Lung microvascular endothelial cell (primary cell): ENCODE measurements at regions not wholly inside any gene's neighbourhood (a gene's known extent, or its start where the extent isn't known, plus 50 kb on each side); places are given as distances from the start of the nearest gene placed in this dataset.
"Not testable (repeated sequence)": the region's sequence is repeated elsewhere in the genome, so short reads cannot be mapped to it uniquely, and the experiment has no call there.

ENCODE experiments used
- DNase-seq, 2 donors: peaks; one replicate each; pipeline versions ENCODE4 v3.0.0 to v3.0.0-alpha.2; 2010; ENCODE audit warnings: low read depth in 2 of 2

- no peak for DNase-seq
Measured at GRCh38 chr7:124643311-124643811, 122.2 kb downstream of the GPR37 start.

GRCh38 chr7:124635416-124635815, 130.2 kb downstream of the GPR37 start:
- DNase-seq = no peak

GRCh38 chr7:124633740-124634139, 131.9 kb downstream of the GPR37 start:
- DNase-seq = no peak

DNA sequence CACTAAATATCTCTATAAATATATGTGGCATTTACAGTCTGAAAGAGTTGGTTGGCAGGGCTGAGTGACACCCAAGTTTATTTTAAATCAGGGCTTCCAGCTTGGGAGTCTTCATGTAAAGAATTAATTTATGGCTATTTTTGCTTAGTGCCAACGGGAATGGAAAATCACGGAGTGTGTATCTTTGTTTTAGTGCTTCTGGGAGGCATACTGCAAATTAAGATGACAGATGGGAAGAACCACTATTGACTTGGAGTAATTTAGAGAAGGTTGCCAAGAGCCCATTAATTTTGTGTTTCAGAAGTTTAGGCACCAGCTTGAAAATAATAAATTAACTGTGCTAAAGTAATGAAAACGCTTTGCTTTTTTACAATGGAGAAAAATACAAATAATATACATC, 135.2 kb downstream of the GPR37 start:
- DNase-seq = no peak

GRCh38 chr7:124618871-124619270, 146.7 kb downstream of the GPR37 start:
- no peak for DNase-seq

- not testable (repeated sequence) for DNase-seq
Measured at GRCh38 chr7:124618051-124618450, 147.5 kb downstream of the GPR37 start.

- no peak for DNase-seq
Measured at GRCh38 chr7:124603066-124603465, 162.5 kb downstream of the GPR37 start.

DNA sequence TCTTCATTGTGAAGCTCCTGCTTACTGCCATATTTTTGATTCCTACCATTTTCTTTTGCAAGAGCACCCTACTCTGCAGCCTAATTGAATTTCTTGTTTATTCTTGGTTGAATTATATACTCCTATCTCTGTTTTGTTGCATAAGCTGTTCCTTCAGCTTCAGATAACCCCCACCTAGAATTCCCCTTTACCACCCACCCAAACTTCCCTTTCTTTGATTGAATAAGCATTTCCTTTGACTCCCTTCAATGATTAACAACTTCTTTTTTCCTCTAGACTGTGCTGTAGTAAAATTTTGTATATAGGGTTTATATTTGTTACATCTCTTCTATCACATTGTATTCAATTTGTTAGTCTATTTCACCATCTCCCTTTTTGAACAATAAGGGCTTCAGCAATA, 168.1 kb downstream of the GPR37 start:
- DNase-seq = no peak

DNA sequence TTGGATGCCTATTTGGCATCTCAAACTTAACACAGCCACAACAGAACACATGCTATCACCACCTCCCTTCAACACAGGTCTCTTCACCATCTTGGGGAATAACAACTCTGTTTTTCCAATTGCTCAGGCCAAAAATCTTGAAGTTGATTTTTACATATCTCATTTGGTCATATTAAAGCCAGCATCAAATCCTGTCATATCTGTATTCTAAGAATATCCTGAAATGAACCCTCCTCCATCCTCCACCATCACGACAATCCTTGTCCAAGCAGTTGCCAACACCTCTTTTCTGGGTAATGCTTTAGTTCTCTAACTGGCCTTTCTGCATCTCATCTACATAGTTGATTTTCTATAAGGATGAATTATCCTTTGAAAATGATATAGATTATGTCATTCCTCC, 168.7 kb downstream of the GPR37 start:
- no peak for DNase-seq

- no peak for DNase-seq
Measured at GRCh38 chr7:124590814-124591213, 174.8 kb downstream of the GPR37 start.

- DNase-seq = no peak
Measured at GRCh38 chr7:124577256-124577655, 188.3 kb downstream of the GPR37 start.

- DNase-seq = no peak
Measured at GRCh38 chr7:124575176-124575575, 190.4 kb downstream of the GPR37 start.

DNA sequence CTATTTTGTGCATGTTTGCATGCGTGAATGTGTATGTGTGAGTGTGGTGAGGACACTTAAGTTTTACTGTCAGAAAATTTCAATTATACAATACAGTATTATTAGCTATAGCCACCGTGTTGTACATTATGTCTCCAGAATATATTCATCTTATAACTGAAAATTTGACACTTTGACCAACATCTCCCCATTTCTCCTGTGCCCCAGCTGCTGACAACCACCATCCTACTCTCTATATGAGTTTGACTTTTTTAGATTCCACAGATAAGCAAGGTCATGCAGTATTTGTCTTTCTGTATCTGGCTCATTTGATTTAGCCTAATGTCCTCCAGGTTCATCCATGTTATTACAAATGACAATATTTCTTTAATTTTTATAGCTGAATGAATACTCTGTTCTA, 195.0 kb downstream of the GPR37 start:
- DNase-seq = no peak

GRCh38 chr7:124566583-124566982, 199.0 kb downstream of the GPR37 start:
- peak in 1 of 2 donors; percentile 32 for DNase-seq

GRCh38 chr7:124557587-124557986, 208.0 kb downstream of the GPR37 start:
- DNase-seq = no peak

- no peak for DNase-seq
Measured at GRCh38 chr7:124557101-124557500, 208.5 kb downstream of the GPR37 start.

DNA sequence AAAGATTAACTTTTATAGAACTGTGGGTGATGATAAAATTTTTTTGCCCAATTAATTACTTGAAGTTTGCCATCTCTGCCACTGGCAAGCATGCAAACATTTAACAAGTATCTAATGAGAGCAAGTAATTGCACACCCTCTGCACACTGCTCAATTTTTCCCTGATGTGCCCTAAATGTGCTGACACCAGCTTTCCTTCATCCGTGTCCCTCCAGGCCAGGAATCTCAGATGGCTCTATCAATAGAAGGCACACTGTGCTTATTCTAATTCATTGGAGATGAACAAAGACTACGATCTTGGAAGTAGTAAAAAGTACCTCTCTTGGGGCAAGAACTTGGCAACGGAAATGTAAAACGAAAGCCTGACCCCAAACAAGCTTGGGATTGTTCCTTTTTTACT, 212.1 kb downstream of the GPR37 start:
- DNase-seq = no peak

- no peak for DNase-seq
Measured at GRCh38 chr7:124552217-124552616, 213.4 kb downstream of the GPR37 start.

DNA sequence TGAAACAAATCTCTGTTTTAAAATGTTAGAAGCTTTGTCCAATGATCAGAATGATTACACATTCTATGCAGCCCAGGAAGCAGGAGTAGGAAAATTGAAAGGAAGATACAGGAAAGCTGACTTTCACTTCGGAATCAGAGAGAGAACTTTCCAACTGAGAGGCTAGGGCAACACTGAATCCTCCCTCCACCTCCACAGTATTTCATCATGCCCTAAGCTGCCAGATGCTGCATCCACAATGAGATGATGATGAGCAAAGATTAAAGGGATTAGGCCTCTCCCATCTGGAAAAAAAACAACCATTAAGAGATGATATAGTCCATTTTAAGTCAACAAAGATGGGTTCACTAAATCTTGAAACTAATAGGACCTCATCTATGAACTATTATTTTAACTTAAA, 215.6 kb downstream of the GPR37 start:
- DNase-seq = no peak

DNA sequence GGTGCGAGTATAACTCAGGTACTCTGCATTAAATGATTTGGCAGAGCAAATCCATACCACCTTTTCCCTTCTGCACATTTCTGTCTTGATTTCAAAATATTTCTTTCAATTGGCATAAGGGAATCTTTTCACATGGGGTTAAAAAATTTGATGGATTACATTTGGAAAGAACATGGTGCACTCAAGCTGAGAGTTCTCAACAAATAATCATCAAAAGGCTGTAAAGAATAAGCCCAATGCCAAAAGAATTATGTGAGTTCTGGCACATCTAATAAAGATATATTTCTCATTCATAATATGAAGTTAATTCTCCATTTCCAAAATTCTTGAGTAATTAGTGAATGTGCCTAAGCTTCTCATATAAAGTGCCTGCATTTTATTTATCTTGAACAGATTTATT, 223.1 kb downstream of the GPR37 start:
- DNase-seq = no peak

DNA sequence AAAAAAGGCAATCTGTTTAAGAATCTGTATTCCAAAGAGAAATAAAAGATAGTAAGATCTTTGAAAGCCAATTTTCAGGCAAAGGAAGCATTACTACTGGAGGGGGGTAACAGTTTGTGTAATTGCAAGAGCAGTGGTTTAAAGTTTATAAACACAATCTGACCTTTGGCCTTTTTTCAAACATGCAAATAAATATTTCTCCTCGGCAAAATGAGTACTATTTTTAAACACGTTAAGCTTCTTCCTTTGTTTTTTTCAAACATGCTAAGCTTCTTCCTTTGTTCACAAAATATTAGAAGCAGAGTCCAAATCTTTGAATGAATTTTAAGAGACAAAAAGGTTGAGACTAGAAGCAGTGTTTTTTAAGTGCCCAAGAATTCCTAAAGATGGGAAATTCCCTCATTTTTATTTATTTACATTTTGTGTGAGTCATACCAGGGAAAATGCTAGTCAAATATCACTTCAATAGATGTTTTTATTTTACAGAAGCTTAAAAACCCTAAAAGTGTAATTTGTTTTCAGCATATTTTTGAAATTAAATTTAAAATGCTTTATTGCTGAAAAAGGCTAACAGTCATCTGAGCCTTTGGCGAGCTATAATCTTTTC, 229.3 kb downstream of the GPR37 start:
- peak in 1 of 2 donors; percentile 20 for DNase-seq

DNA sequence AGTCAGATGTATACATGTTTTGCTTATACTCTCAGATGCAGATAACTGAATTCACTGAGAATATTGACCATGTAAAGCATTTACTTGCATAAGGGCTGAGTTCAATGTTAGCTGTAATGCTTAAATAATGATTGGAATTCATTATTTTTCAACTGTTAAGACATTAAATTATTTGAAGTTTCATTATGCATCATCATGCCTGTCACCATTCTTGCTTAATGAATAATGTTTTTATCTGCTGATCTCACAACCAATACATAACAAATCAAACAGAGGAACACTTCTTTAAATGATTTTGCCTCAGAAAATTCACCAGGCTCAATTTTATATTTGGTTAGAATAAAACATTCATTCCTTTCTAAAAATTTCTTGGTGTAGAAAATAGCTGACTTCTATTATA, 233.4 kb downstream of the GPR37 start:
- DNase-seq = no peak

- no peak for DNase-seq
Measured at GRCh38 chr7:124516911-124517310, 248.7 kb downstream of the GPR37 start.
